Right lobe of liver (tissue), 6 donors: ENCODE measurements at regions not wholly inside any gene's neighbourhood (a gene's known extent, or its start where the extent isn't known, plus 50 kb on each side); places are given as distances from the start of the nearest gene placed in this dataset.

ENCODE experiments used
- ATAC-seq, 4 donors: fragments of 200-7000 bp; cut with Tn5 transposase; one replicate each; pipeline ENCODE4 v1.9.1; 2020; ENCODE audit warnings: mild to moderate bottlenecking in 4 of 4, moderate library complexity in 4 of 4
- DNase-seq, 3 donors: peaks; one replicate each; pipeline ENCODE4 v3.0.0-alpha.2; 2020
- H3K27ac ChIP-seq, 3 donors: fragments of 200-600 bp; one replicate each; pipeline ENCODE4 v1.8.0; 2022
- H3K27me3 ChIP-seq, 2 donors: fragments of 200-600 bp; one replicate each; pipeline ENCODE4 v1.8.0; 2022
- H3K36me3 ChIP-seq, 4 donors: fragments of 200-600 bp; sonication (generic) in 1 of 4; one replicate each; pipeline versions ENCODE4 v1.5.1 to v1.8.0; 2017 to 2022; ENCODE audit warnings: control low read depth in 1 of 4
- H3K4me1 ChIP-seq, 4 donors: fragments of 200-600 bp; sonication (generic) in 1 of 4; one replicate each; pipeline versions ENCODE4 v1.5.1 to v1.8.0; 2017 to 2022; ENCODE audit warnings: control low read depth in 1 of 4
- H3K4me3 ChIP-seq, 3 donors: fragments of 200-600 bp; one replicate each; pipeline ENCODE4 v1.8.0; 2022
- H3K9me3 ChIP-seq, 4 donors: fragments of 200-600 bp; sonication (generic) in 1 of 4; one replicate each; pipeline versions ENCODE4 v1.5.1 to v1.8.0; 2017 to 2022; ENCODE audit warnings: control low read depth in 1 of 4
- CTCF ChIP-seq, 4 donors: fragments of 200-600 bp in 3 of 4; fragments of 450-650 bp in 1 of 4; IDR thresholded peaks; one replicate each; pipeline versions ENCODE4 v1.5.1 to v1.8.0; 2016 to 2022; ENCODE audit warnings: antibody characterized with exemption in 4 of 4, mild to moderate bottlenecking in 2 of 4
- POLR2A ChIP-seq: fragments of 450-650 bp; IDR thresholded peaks from one replicate; pipeline ENCODE4 v1.6.1; 2017; ENCODE audit warnings: antibody characterized with exemption, mild to moderate bottlenecking
- WGBS: methylation state at CpG from one replicate; pipeline ENCODE4 v1.1.6; 2018; ENCODE audit warnings: low coverage, low lambda C conversion rate; ENCODE audit not compliant: insufficient coverage; ENCODE audit errors: missing lambda C conversion rate; 5-methylcytosine and 5-hydroxymethylcytosine counted together
- intact Hi-C, 2 donors: fragments of 100-400 bp; cut with DNase I; formaldehyde crosslinking; loops; one replicate each; pipeline versions ENCODE4 v1.11.2 to v1.14.1; 2022
- donor health status: DM: no; HTN: yes; CAD: no.
- donor health status: DM: no; HTN: no; CAD: no.
- donor health status: DM: no; HTN: no; CAD: no.
- donor health status: DM: no; HTN: yes; CAD: no.
- donor health status: DM: no; HTN: yes; CAD: no.

GRCh38 chr17:77489239-77489892 is 348.6 kb downstream of the SEC14L1 start:
- peaks cover 3 to 51% (median 18%) of the 10 kb centered on the region in 4 donors for H3K36me3 ChIP-seq
- TF ChIP-seq CTCF (IDR thresholded peaks at IDR 0.05) (no peak), POLR2A (no peak)
- no peaks in the 10 kb centered on the region for H3K27me3 ChIP-seq
- intact Hi-C loops, result loop anchor here in 1 of 2 donors (5.0 kb wide), 1 partner anchor 42 kb away; no protein-coding TSS in a partner anchor
- peak in 1 of 3 donors; percentile 20 for DNase-seq
- 20% methylated on average over 1 of the region's 19 CpGs for WGBS
- no peaks in the 10 kb centered on the region for H3K9me3 ChIP-seq
- peak; percentile 1 to 4 (median 2) for ATAC-seq
- peaks cover 0 to 16% (median 7%) of the 10 kb centered on the region in 4 donors for H3K4me1 ChIP-seq
- H3K27ac ChIP-seq, result peak overlapping the region in 1 of 3 donors; percentile 44
- no peak overlapping the region for H3K4me3 ChIP-seq

- no CpG with 5 or more reads among the region's 11 CpGs for WGBS
- ATAC-seq, result peak; percentile 77 to 93 (median 90)
- TF ChIP-seq CTCF (IDR thresholded peaks at IDR 0.05) (no peak), POLR2A (no peak)
- Histone ChIP-seq H3K4me3 (no peak overlapping the region), H3K36me3 (peaks cover 3 to 56% (median 18%) of the 10 kb centered on the region in 4 donors), H3K27me3 (no peaks in the 10 kb centered on the region), H3K4me1 (peaks cover 0 to 16% (median 7%) of the 10 kb centered on the region in 4 donors), H3K9me3 (no peaks in the 10 kb centered on the region), H3K27ac (peak overlapping the region in 1 of 3 donors; percentile 44)
- intact Hi-C loops, result loop anchor here (5.0 to 10.0 kb wide), 5 partner anchors 43 to 158 kb away; no protein-coding TSS in a partner anchor
- DNase-seq, result peak; percentile 85 to 96 (median 96)
These were observed 349.1 kb downstream of the SEC14L1 start for GRCh38 chr17:77489893-77490255.

- H3K36me3 ChIP-seq, result peaks cover 3 to 56% (median 18%) of the 10 kb centered on the region in 4 donors
- intact Hi-C loops, result loop anchor here (5.0 to 10.0 kb wide), 4 partner anchors 53 to 158 kb away; no protein-coding TSS in a partner anchor
- H3K4me3 ChIP-seq, result no peak overlapping the region
- H3K4me1 ChIP-seq, result peaks cover 0 to 16% (median 7%) of the 10 kb centered on the region in 4 donors
- peak overlapping the region in 1 of 3 donors; percentile 44 for H3K27ac ChIP-seq
- TF ChIP-seq CTCF (IDR thresholded peaks at IDR 0.05) (no peak), POLR2A (no peak)
- H3K9me3 ChIP-seq, result no peaks in the 10 kb centered on the region
- DNase-seq, result peak in 1 of 3 donors; percentile 58
- WGBS, result 100% methylated on average over 1 of the region's 27 CpGs
- H3K27me3 ChIP-seq, result no peaks in the 10 kb centered on the region
- no peak for ATAC-seq
These were observed 349.8 kb downstream of the SEC14L1 start for GRCh38 chr17:77490361-77491183.

- H3K36me3 ChIP-seq, result peaks cover 3 to 61% (median 20%) of the 10 kb centered on the region in 4 donors
- DNase-seq, result peak in 2 of 3 donors; percentile 45 to 52
- peaks cover 0 to 16% (median 7%) of the 10 kb centered on the region in 4 donors for H3K4me1 ChIP-seq
- ATAC-seq, result no peak
- TF ChIP-seq CTCF (IDR thresholded peaks at IDR 0.05) (no peak), POLR2A (no peak)
- no peaks in the 10 kb centered on the region for H3K27me3 ChIP-seq
- no peak overlapping the region for H3K27ac ChIP-seq
- no peak overlapping the region for H3K4me3 ChIP-seq
- intact Hi-C loops, result loop anchor here (5.0 to 10.0 kb wide), 4 partner anchors 55 to 160 kb away; no protein-coding TSS in a partner anchor
- WGBS, result no CpG with 5 or more reads among the region's 16 CpGs
- H3K9me3 ChIP-seq, result no peaks in the 10 kb centered on the region
These were observed 351.2 kb downstream of the SEC14L1 start for GRCh38 chr17:77491921-77492445.
